ENCODE measurements at regions not wholly inside any gene's neighbourhood (a gene's known extent, or its start where the extent isn't known, plus 50 kb on each side); places are given as distances from the start of the nearest gene placed in this dataset.

- 49 to 51% methylated on average over 2 of the region's 2 CpGs for WGBS, 2 donors (ENCODE audit: low coverage in 1 of 2)
- Histone ChIP-seq H3K4me3 (no peak overlapping the region), H3K9me3 (no peaks in the 10 kb centered on the region), H3K27me3 (no peaks in the 10 kb centered on the region), H3K27ac (no peak overlapping the region), H3K36me3 (no peaks in the 10 kb centered on the region), H3K4me1 (no peaks in the 10 kb centered on the region)
- in situ Hi-C loops (cut with MboI; ENCODE audit: low pct_ligation_motif_present in 1 of 4, low pct_unique_long_range_greater_than_20kb in 1 of 4, low sequenced_read_pairs in 3 of 4): no loop called here
- TF ChIP-seq EP300 (IDR thresholded peaks at IDR 0.05; ENCODE audit: low read depth) (no peak), POLR2AphosphoS5 (IDR thresholded peaks at IDR 0.05) (no peak), POLR2A (IDR thresholded peaks at IDR 0.05) (no peak), CTCF (IDR thresholded peaks at IDR 0.05) (no peak)
- DNase-seq: no peak
- intact Hi-C loops (cut with DNase I; ENCODE audit: low total_unique reads): no loop called here
These were observed 307.8 kb upstream of the POM121L12 start for GRCh38 chr7:52727632-52728031.

- TF ChIP-seq POLR2A (IDR thresholded peaks at IDR 0.05) (no peak), EP300 (IDR thresholded peaks at IDR 0.05; ENCODE audit: low read depth) (no peak), POLR2AphosphoS5 (IDR thresholded peaks at IDR 0.05) (no peak), CTCF (IDR thresholded peaks at IDR 0.05) (no peak)
- intact Hi-C loops (cut with DNase I; ENCODE audit: low total_unique reads): no loop called here
- in situ Hi-C loops (cut with MboI; ENCODE audit: low pct_ligation_motif_present in 1 of 4, low pct_unique_long_range_greater_than_20kb in 1 of 4, low sequenced_read_pairs in 3 of 4): no loop called here
- Histone ChIP-seq H3K36me3 (no peaks in the 10 kb centered on the region), H3K27ac (no peak overlapping the region), H3K4me1 (no peaks in the 10 kb centered on the region), H3K4me3 (no peak overlapping the region), H3K9me3 (no peaks in the 10 kb centered on the region), H3K27me3 (no peaks in the 10 kb centered on the region)
- 53 to 67% methylated on average over 2 of the region's 2 CpGs for WGBS, 2 donors (ENCODE audit: low coverage in 1 of 2)
- no peak for DNase-seq
These were observed 308.4 kb upstream of the POM121L12 start for GRCh38 chr7:52726986-52727385.

- H3K4me3 ChIP-seq: no peak overlapping the region
- H3K4me1 ChIP-seq: no peaks in the 10 kb centered on the region
- 67 to 84% methylated on average over 3 of the region's 3 CpGs for WGBS, 2 donors (ENCODE audit: low coverage in 1 of 2)
These were observed 308.9 kb upstream of the POM121L12 start for GRCh38 chr7:52726493-52726892.

GRCh38 chr7:52723606-52724005 lies 311.8 kb upstream of the POM121L12 start:
- Histone ChIP-seq H3K4me3 (no peak overlapping the region), H3K27me3 (no peaks in the 10 kb centered on the region), H3K27ac (no peak overlapping the region), H3K36me3 (no peaks in the 10 kb centered on the region), H3K4me1 (no peaks in the 10 kb centered on the region), H3K9me3 (no peaks in the 10 kb centered on the region)
- in situ Hi-C loops (cut with MboI; ENCODE audit: low pct_ligation_motif_present in 1 of 4, low pct_unique_long_range_greater_than_20kb in 1 of 4, low sequenced_read_pairs in 3 of 4): no loop called here
- intact Hi-C loops (cut with DNase I; ENCODE audit: low total_unique reads): no loop called here
- DNase-seq: no peak
- 74 to 77% methylated on average over 3 to 5 of the region's 5 CpGs for WGBS, 2 donors (ENCODE audit: low coverage in 1 of 2)
- no peak for TF ChIP-seq POLR2A (IDR thresholded peaks at IDR 0.05)
- no peak for TF ChIP-seq POLR2AphosphoS5 (IDR thresholded peaks at IDR 0.05)
- TF ChIP-seq CTCF (IDR thresholded peaks at IDR 0.05): no peak
- no peak for TF ChIP-seq EP300 (IDR thresholded peaks at IDR 0.05; ENCODE audit: low read depth)

More at GRCh38 chr7:52726493-52726892, 308.9 kb upstream of the POM121L12 start:
- Histone ChIP-seq H3K36me3 (no peaks in the 10 kb centered on the region), H3K27me3 (no peaks in the 10 kb centered on the region), H3K9me3 (no peaks in the 10 kb centered on the region), H3K27ac (no peak overlapping the region)
- no peak for DNase-seq
- intact Hi-C loops (cut with DNase I; ENCODE audit: low total_unique reads) (no loop called here), in situ Hi-C loops (cut with MboI; ENCODE audit: low pct_ligation_motif_present in 1 of 4, low pct_unique_long_range_greater_than_20kb in 1 of 4, low sequenced_read_pairs in 3 of 4) (no loop called here)
- TF ChIP-seq POLR2A (IDR thresholded peaks at IDR 0.05) (no peak), CTCF (IDR thresholded peaks at IDR 0.05) (no peak), EP300 (IDR thresholded peaks at IDR 0.05; ENCODE audit: low read depth) (no peak), POLR2AphosphoS5 (IDR thresholded peaks at IDR 0.05) (no peak)
